ENCODE measurements at regions not wholly inside any gene's neighbourhood (a gene's known extent, or its start where the extent isn't known, plus 50 kb on each side); places are given as distances from the start of the nearest gene placed in this dataset.

GRCh38 chr13:75224053-75224742 is 257.8 kb downstream of the TBC1D4 start:
- TF ChIP-seq, protein P1, sequence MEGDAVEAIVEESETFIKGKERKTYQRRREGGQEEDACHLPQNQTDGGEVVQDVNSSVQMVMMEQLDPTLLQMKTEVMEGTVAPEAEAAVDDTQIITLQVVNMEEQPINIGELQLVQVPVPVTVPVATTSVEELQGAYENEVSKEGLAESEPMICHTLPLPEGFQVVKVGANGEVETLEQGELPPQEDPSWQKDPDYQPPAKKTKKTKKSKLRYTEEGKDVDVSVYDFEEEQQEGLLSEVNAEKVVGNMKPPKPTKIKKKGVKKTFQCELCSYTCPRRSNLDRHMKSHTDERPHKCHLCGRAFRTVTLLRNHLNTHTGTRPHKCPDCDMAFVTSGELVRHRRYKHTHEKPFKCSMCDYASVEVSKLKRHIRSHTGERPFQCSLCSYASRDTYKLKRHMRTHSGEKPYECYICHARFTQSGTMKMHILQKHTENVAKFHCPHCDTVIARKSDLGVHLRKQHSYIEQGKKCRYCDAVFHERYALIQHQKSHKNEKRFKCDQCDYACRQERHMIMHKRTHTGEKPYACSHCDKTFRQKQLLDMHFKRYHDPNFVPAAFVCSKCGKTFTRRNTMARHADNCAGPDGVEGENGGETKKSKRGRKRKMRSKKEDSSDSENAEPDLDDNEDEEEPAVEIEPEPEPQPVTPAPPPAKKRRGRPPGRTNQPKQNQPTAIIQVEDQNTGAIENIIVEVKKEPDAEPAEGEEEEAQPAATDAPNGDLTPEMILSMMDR (conservative IDR thresholded peaks at IDR 0.05 in 1 of 2, IDR thresholded peaks at IDR 0.05 in 1 of 2; ENCODE audit: low read depth in 1 of 2, low read length in 2 of 2): no peak
- TF ChIP-seq EZH2 (IDR thresholded peaks at IDR 0.05; ENCODE audit: low read length, missing control alignments): no peak

All from fibroblast of lung (primary cell).